Spinal cord (tissue), 9 donors: ENCODE measurements at regions not wholly inside any gene's neighbourhood (a gene's known extent, or its start where the extent isn't known, plus 50 kb on each side); places are given as distances from the start of the nearest gene placed in this dataset.
"Not testable (repeated sequence)": the region's sequence is repeated elsewhere in the genome, so short reads cannot be mapped to it uniquely, and the experiment has no call there.

ENCODE experiments used
- DNase-seq, 6 donors: peaks; one replicate each; pipeline versions ENCODE4 v3.0.0 to v3.0.0-alpha.2; 2013 to 2015; ENCODE audit warnings: low spot score in 6 of 6, low read depth in 4 of 6
- H3K27ac ChIP-seq: one replicate; pipeline ENCODE4 v1.5.1; 2013; ENCODE audit warnings: low read depth, low read length, control low read depth
- H3K27me3 ChIP-seq: one replicate; pipeline ENCODE4 v1.6.1; 2013; ENCODE audit warnings: low read length; ENCODE audit not compliant: control insufficient read depth, insufficient read depth
- H3K36me3 ChIP-seq: one replicate; pipeline ENCODE4 v1.6.1; 2013; ENCODE audit warnings: low read length; ENCODE audit not compliant: control insufficient read depth, insufficient read depth
- H3K4me1 ChIP-seq: one replicate; pipeline ENCODE4 v1.6.1; 2013; ENCODE audit warnings: low read length; ENCODE audit not compliant: control insufficient read depth, insufficient read depth
- H3K4me3 ChIP-seq: one replicate; pipeline ENCODE4 v1.5.1; 2013; ENCODE audit warnings: low read depth, low read length, control low read depth
- H3K9me3 ChIP-seq: one replicate; pipeline ENCODE4 v1.6.1; 2013; ENCODE audit warnings: low read length; ENCODE audit not compliant: control insufficient read depth, insufficient read depth
- WGBS: methylation state at CpG from one replicate; pipeline ENCODE4 v1.1.5; 2013; ENCODE audit warnings: missing lambda C conversion rate; ENCODE audit not compliant: insufficient coverage; 5-methylcytosine and 5-hydroxymethylcytosine counted together
- donor health status: healthy.

GRCh38 chr14:43258396-43258795 is 1248.7 kb downstream of the FSCB start:
- Histone ChIP-seq H3K4me3 (no peak overlapping the region), H3K9me3 (no peaks in the 10 kb centered on the region), H3K4me1 (no peaks in the 10 kb centered on the region), H3K27me3 (no peaks in the 10 kb centered on the region), H3K27ac (no peak overlapping the region), H3K36me3 (no peaks in the 10 kb centered on the region)
- no CpG with 5 or more reads among the region's 2 CpGs for WGBS
- no peak for DNase-seq

GRCh38 chr14:43256996-43257395 is 1250.1 kb downstream of the FSCB start:
- WGBS, result no CpG with 5 or more reads among the region's 5 CpGs

GRCh38 chr14:43252866-43253265 is 1254.2 kb downstream of the FSCB start:
- H3K4me3 ChIP-seq, result no peak overlapping the region
- no CpG with 5 or more reads among the region's 6 CpGs for WGBS
- no peaks in the 10 kb centered on the region for H3K9me3 ChIP-seq

More at GRCh38 chr14:43256996-43257395, 1250.1 kb downstream of the FSCB start:
- H3K4me3 ChIP-seq, H3K27me3 ChIP-seq, H3K9me3 ChIP-seq, DNase-seq, H3K4me1 ChIP-seq, H3K27ac ChIP-seq, H3K36me3 ChIP-seq: not testable (repeated sequence)

GRCh38 chr14:43249591-43249990 is 1257.5 kb downstream of the FSCB start:
- no peaks in the 10 kb centered on the region for H3K4me1 ChIP-seq
- no peak for DNase-seq
- H3K27me3 ChIP-seq, result no peaks in the 10 kb centered on the region
- no peak overlapping the region for H3K4me3 ChIP-seq
- H3K36me3 ChIP-seq, result no peaks in the 10 kb centered on the region
- H3K27ac ChIP-seq, result no peak overlapping the region
- H3K9me3 ChIP-seq, result no peaks in the 10 kb centered on the region
- no CpG with 5 or more reads among the region's 3 CpGs for WGBS

More at GRCh38 chr14:43252866-43253265, 1254.2 kb downstream of the FSCB start:
- Histone ChIP-seq H3K27ac (no peak overlapping the region), H3K27me3 (no peaks in the 10 kb centered on the region), H3K4me1 (no peaks in the 10 kb centered on the region), H3K36me3 (no peaks in the 10 kb centered on the region)
- DNase-seq, result no peak

- DNase-seq, result no peak
- Histone ChIP-seq H3K27me3 (no peaks in the 10 kb centered on the region), H3K27ac (no peak overlapping the region), H3K36me3 (no peaks in the 10 kb centered on the region), H3K9me3 (no peaks in the 10 kb centered on the region), H3K4me1 (no peaks in the 10 kb centered on the region), H3K4me3 (no peak overlapping the region)
Observed at GRCh38 chr14:43249116-43249515, 1258.0 kb downstream of the FSCB start.

GRCh38 chr14:43247877-43248276 is 1259.2 kb downstream of the FSCB start:
- H3K9me3 ChIP-seq, result no peaks in the 10 kb centered on the region
- DNase-seq, result no peak
- no peaks in the 10 kb centered on the region for H3K36me3 ChIP-seq
- no peak overlapping the region for H3K4me3 ChIP-seq
- H3K27me3 ChIP-seq, result no peaks in the 10 kb centered on the region
- no CpG with 5 or more reads among the region's 1 CpG for WGBS
- H3K4me1 ChIP-seq, result no peaks in the 10 kb centered on the region
- H3K27ac ChIP-seq, result no peak overlapping the region

GRCh38 chr14:43244142-43244625 is 1262.9 kb downstream of the FSCB start:
- whole genome bisulfite sequencing, result no CpG with 5 or more reads among the region's 2 CpGs

GRCh38 chr14:43243168-43243567 is 1263.9 kb downstream of the FSCB start:
- Histone ChIP-seq H3K4me1 (no peaks in the 10 kb centered on the region), H3K27ac (no peak overlapping the region), H3K27me3 (no peaks in the 10 kb centered on the region), H3K4me3 (no peak overlapping the region), H3K36me3 (no peaks in the 10 kb centered on the region), H3K9me3 (no peaks in the 10 kb centered on the region)
- no peak for DNase-seq
- no CpG with 5 or more reads among the region's 1 CpG for WGBS

More at GRCh38 chr14:43244142-43244625, 1262.9 kb downstream of the FSCB start:
- H3K36me3 ChIP-seq, result no peaks in the 10 kb centered on the region
- H3K4me3 ChIP-seq, result no peak overlapping the region
- no peak overlapping the region for H3K27ac ChIP-seq
- DNase-seq, result no peak
- no peaks in the 10 kb centered on the region for H3K9me3 ChIP-seq
- H3K27me3 ChIP-seq, result no peaks in the 10 kb centered on the region
- H3K4me1 ChIP-seq, result no peaks in the 10 kb centered on the region

- WGBS, result no CpG with 5 or more reads among the region's 2 CpGs
- no peak overlapping the region for H3K27ac ChIP-seq
- no peaks in the 10 kb centered on the region for H3K4me1 ChIP-seq
- DNase-seq, result no peak
- no peak overlapping the region for H3K4me3 ChIP-seq
- H3K9me3 ChIP-seq, result no peaks in the 10 kb centered on the region
- H3K27me3 ChIP-seq, result no peaks in the 10 kb centered on the region
- no peaks in the 10 kb centered on the region for H3K36me3 ChIP-seq
Observed at GRCh38 chr14:43232261-43232660, 1274.8 kb downstream of the FSCB start.

- H3K27ac ChIP-seq, result no peak overlapping the region
- H3K4me1 ChIP-seq, result no peaks in the 10 kb centered on the region
- H3K27me3 ChIP-seq, result no peaks in the 10 kb centered on the region
- no peak overlapping the region for H3K4me3 ChIP-seq
- no peak for DNase-seq
- H3K9me3 ChIP-seq, result no peaks in the 10 kb centered on the region
- no peaks in the 10 kb centered on the region for H3K36me3 ChIP-seq
- WGBS, result no CpG with 5 or more reads among the region's 2 CpGs
Observed at GRCh38 chr14:43215524-43215923, 1291.6 kb downstream of the FSCB start.
